HFFc6 (cell line): ENCODE measurements at regions not wholly inside any gene's neighbourhood (a gene's known extent, or its start where the extent isn't known, plus 50 kb on each side); places are given as distances from the start of the nearest gene placed in this dataset.
A peak's percentile ranks its signal among the peaks of the same experiment; 100 is the strongest.

Experiments
- DNase-seq: peaks from one replicate; pipeline ENCODE4 v3.0.0-alpha.2; 2018
- H3K27ac Mint-ChIP-seq: 2 replicates; pipeline ENCODE4 v1.8.0; 2020; ENCODE audit warnings: mild to moderate bottlenecking, mixed read lengths
- H3K27me3 Mint-ChIP-seq: 2 replicates; pipeline ENCODE4 v1.8.0; 2021; ENCODE audit warnings: mild to moderate bottlenecking, moderate library complexity, mixed read lengths; ENCODE audit not compliant: insufficient read depth
- H3K36me3 Mint-ChIP-seq: 2 replicates; pipeline ENCODE4 v1.8.0; 2021; ENCODE audit warnings: low read depth, mixed read lengths
- H3K4me1 Mint-ChIP-seq: 2 replicates; pipeline ENCODE4 v1.8.0; 2020; ENCODE audit warnings: low read depth, mixed read lengths
- H3K4me3 Mint-ChIP-seq: 2 replicates; pipeline ENCODE4 v1.8.0; 2020; ENCODE audit warnings: mild to moderate bottlenecking, moderate library complexity, mixed read lengths
- H3K9me3 Mint-ChIP-seq: 2 replicates; pipeline ENCODE4 v1.8.0; 2020; ENCODE audit warnings: mild to moderate bottlenecking, mixed read lengths
- CTCF ChIP-seq: fragments of 200-600 bp; sonication (generic); IDR thresholded peaks from 2 replicates; pipeline ENCODE4 v1.5.0; 2021; ENCODE audit warnings: antibody characterized with exemption, mild to moderate bottlenecking

- Mint-ChIP-seq H3K4me3 (no peak overlapping the region), H3K27me3 (no peaks in the 10 kb centered on the region; the same call in none of the 2 replicates), H3K4me1 (peaks cover 58% of the 10 kb centered on the region), H3K36me3 (no peaks in the 10 kb centered on the region), H3K9me3 (no peaks in the 10 kb centered on the region), H3K27ac (no peak overlapping the region)
- DNase-seq, result no peak
- TF ChIP-seq CTCF, result no peak
Observed at GRCh38 chr1:221880182-221880581, 138.3 kb upstream of the DUSP10 start.

- Mint-ChIP-seq H3K27me3 (no peaks in the 10 kb centered on the region; the same call in 1 of the 2 replicates), H3K27ac (no peak overlapping the region; the same call in 1 of the 2 replicates), H3K4me1 (peaks cover 73% of the 10 kb centered on the region), H3K4me3 (no peak overlapping the region), H3K36me3 (0 out of 2 replicates have a peak, but pooled peaks cover 3% of the 10 kb centered on the region), H3K9me3 (no peaks in the 10 kb centered on the region)
- no peak for DNase-seq
- TF ChIP-seq CTCF, result no peak
Observed at GRCh38 chr1:221878134-221878533, 136.2 kb upstream of the DUSP10 start.

- DNase-seq, result no peak
- peaks cover 4% of the 10 kb centered on the region; the same call in 1 of the 2 replicates for H3K36me3 Mint-ChIP-seq
- TF ChIP-seq CTCF, result no peak
- peaks cover 81% of the 10 kb centered on the region for H3K4me1 Mint-ChIP-seq
- H3K27me3 Mint-ChIP-seq, result no peaks in the 10 kb centered on the region; the same call in 1 of the 2 replicates
- no peaks in the 10 kb centered on the region for H3K9me3 Mint-ChIP-seq
- H3K27ac Mint-ChIP-seq, result no peak overlapping the region
- H3K4me3 Mint-ChIP-seq, result no peak overlapping the region
Observed at GRCh38 chr1:221877311-221877710, 135.4 kb upstream of the DUSP10 start.

GRCh38 chr1:221875004-221875330 is 133.1 kb upstream of the DUSP10 start:
- no peaks in the 10 kb centered on the region; the same call in 1 of the 2 replicates for H3K27me3 Mint-ChIP-seq
- DNase-seq, result no peak
- peaks cover 85% of the 10 kb centered on the region for H3K4me1 Mint-ChIP-seq
- TF ChIP-seq CTCF, result 0 out of 2 replicates have a peak, but pooled peaks have one; percentile 17
- H3K36me3 Mint-ChIP-seq, result peaks cover 8% of the 10 kb centered on the region; the same call in 1 of the 2 replicates
- H3K9me3 Mint-ChIP-seq, result no peaks in the 10 kb centered on the region
- H3K27ac Mint-ChIP-seq, result peak overlapping the region; percentile 94
- H3K4me3 Mint-ChIP-seq, result peak overlapping the region; percentile 31; the same call in 1 of the 2 replicates

- Mint-ChIP-seq H3K36me3 (peaks cover 8% of the 10 kb centered on the region; the same call in 1 of the 2 replicates), H3K27me3 (no peaks in the 10 kb centered on the region; the same call in 1 of the 2 replicates), H3K9me3 (no peaks in the 10 kb centered on the region), H3K27ac (peak overlapping the region; percentile 94), H3K4me1 (peaks cover 85% of the 10 kb centered on the region), H3K4me3 (peak overlapping the region; percentile 31)
- peak; percentile 54 for TF ChIP-seq CTCF
- peak; percentile 64 for DNase-seq
Observed at GRCh38 chr1:221874285-221875003, 132.6 kb upstream of the DUSP10 start.
